NCI-H2107 treated with DMSO at 0.1 percent for 48 hours (cell line): ENCODE measurements at regions not wholly inside any gene's neighbourhood (a gene's known extent, or its start where the extent isn't known, plus 50 kb on each side); places are given as distances from the start of the nearest gene placed in this dataset.
"Not testable (repeated sequence)": the region's sequence is repeated elsewhere in the genome, so short reads cannot be mapped to it uniquely, and the experiment has no call there.

Experiments
- DNase-seq: peaks from one replicate; lab custom pipeline; 2025; ENCODE audit not compliant: unreplicated experiment; lab: John Stamatoyannopoulos, UW

- DNase-seq: no peak
These were observed 800.6 kb upstream of the CDH6 start for GRCh38 chr5:30392897-30393296.

GRCh38 chr5:30390095-30390494 lies 803.4 kb upstream of the CDH6 start:
- DNase-seq: no peak

DNA sequence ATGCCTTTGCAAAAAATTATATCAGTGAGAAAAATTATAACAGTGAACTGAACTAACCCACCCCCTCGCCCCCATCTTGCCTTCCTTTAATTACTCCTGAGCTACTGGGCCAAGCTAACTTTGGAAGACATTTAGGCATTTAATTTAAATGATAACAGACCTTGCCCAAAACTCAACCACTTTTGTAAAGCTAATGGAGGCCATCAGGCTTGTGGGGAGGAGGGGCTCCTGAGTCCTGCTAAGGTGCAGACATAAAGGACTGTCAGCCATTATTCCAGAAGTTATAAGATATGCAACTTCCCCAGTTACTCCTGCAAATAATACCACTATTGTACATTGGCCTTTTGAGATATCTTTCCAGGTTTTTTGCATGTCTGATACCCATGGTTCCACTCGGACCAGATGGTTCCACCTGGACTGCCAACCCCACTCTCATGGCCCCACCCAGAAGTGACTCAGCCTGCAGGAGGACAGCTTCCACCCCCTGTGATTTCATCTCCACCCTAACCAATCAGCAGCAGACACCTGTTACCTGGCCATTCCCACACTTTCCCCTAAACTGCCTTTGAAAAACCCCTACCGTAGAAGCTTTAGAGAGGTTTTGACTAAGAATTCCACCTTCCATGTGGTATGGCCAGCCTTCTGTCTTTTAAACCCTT lies 805.4 kb upstream of the CDH6 start:
- DNase-seq: no peak

DNA sequence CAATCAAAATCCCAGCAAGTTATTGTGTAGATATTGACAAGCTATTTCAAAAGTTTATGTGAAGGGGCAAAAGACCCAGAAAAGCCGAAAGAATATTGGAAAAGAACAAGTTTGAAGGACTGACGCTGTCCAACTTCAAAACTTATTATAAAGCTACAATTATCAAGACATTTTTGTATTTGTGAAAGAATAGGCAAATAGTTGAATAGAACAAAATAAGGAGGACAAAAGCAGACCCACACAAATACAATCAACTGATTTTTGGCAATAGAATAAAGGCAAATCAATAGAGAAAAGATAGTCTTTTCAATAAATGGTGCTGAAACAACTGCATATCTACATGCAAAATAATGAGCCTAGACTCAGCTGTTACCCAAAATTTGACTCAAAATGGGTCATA lies 807.7 kb upstream of the CDH6 start:
- no peak for DNase-seq

DNA sequence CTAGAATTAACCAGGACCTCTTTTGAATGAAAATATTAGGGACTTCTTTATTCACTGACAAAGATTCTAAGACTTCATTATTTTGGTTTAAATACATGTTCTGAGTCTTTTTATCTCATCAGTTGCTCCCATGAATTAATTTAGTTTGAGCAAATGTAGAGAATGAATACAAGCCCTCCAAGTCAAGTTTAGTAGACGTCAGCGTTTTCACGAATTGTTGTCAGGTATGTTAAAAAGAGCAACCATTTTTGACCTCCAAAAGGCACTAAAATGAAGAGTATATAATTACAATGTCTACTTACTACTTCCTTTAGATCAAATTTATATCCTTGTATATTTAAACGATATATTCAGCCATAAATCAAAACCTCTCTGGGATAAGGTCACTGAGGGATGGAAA lies 809.3 kb upstream of the CDH6 start:
- DNase-seq: no peak

- DNase-seq: no peak
These were observed 813.3 kb upstream of the CDH6 start for GRCh38 chr5:30380228-30380627.

DNA sequence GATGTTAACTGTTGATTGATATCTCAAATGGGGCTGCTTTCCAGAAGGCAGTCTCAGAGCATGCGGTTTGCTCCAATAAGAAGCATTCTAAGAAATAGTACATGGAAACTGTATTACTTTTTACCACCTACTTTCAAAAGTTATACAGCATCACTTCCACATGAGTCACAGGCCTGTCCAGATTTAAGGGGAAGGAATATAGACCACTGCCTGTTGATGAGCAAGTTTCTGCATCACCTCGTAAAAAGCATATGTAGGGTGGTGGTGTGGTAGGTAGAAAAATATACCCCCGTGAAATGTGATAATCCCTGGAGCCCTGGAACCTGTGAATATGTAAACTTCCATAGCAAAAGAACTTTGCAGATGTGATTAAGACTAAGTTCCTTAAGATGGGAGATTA lies 816.6 kb upstream of the CDH6 start:
- no peak for DNase-seq

DNA sequence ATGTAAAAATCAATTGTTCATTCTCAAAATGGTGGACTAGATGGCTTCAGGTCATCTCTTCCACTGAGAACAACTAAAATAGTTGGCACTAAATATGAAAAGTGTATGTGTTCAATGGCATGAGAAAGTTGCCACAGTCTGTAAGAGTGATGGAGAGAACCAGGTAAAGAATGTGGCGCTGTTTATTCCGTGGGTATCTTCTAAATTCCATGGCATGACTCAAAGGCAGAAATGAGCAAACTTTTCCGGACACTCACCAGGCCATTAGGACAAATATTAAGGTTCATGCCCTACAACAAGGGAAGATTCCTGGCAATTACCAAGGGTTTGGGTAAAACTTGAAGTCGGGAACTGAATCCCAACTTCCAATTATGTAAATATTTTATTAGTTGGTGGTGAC lies 825.4 kb upstream of the CDH6 start:
- no peak for DNase-seq

DNA sequence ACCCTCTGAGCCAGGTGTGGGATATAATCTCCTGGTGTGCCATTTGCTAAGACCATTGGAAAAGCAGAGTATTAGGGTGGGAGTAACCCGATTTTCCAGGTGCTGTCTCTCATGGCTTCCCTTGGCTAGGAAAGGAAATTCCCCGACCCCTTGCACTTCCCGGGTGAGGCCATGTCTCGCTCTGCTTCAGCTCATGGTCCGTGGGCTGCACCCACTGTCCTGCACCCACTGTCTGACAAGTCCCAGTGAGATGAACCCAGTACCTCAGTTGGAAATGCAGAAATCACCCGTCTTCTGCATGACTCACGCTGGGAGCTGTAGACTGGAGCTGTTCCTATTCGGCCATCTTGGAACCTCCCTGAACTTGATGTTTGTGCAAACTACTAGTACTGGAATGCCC lies 828.5 kb upstream of the CDH6 start:
- DNase-seq: not testable (repeated sequence)

DNA sequence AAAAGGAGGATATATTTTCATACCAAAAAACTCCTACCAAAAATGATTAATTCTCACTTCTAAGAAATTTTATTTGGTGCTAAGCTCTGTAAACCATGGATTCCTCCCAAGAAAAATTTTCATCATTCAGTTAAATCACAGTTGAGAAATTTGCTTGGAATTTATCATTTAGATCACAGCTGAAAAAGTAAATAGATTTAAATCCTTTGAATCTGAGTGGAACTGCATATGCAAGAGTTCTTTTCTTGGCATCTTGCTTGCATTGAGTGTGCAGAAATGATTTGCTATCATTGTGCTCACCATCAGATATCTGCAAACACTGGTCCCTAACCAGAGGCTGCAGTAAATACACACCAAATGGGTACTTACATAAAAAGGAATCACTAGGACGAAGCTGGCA lies 836.1 kb upstream of the CDH6 start:
- no peak for DNase-seq

DNA sequence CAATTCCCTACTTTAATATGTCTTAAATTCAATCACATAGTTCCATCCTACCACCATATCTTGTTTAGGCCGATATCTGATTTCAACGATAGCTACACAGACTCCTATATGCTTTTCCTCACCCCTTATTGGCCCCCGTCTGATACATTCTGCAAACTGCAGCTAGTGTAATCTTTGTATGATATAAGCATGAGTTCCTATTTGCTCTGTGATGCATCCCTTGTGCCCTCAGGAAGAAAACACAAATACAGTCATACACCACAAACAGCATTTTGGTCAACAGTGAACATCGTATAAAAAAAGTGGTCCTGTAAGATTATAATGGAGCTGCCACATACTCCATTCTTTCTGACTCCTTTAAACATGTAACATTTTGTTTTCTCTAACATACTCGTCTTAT lies 837.8 kb upstream of the CDH6 start:
- no peak for DNase-seq

DNA sequence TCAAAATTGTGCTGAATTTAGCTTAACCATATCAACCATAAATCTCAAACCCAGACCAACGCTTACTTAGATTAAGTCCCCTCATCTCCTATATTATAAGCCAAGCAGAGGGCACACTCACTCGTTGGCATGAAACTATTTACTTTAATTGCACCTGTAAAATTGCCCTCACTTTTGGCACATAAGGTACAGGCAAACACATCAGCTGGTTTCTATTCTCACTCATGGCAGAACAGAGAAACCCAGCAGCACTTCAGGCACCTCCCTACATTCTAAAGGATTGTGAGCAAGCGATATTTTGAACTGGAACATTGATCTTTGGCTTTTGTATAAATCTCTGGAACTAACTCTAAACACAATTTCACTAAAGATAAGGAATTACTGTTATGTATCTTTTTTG lies 845.6 kb upstream of the CDH6 start:
- no peak for DNase-seq

DNA sequence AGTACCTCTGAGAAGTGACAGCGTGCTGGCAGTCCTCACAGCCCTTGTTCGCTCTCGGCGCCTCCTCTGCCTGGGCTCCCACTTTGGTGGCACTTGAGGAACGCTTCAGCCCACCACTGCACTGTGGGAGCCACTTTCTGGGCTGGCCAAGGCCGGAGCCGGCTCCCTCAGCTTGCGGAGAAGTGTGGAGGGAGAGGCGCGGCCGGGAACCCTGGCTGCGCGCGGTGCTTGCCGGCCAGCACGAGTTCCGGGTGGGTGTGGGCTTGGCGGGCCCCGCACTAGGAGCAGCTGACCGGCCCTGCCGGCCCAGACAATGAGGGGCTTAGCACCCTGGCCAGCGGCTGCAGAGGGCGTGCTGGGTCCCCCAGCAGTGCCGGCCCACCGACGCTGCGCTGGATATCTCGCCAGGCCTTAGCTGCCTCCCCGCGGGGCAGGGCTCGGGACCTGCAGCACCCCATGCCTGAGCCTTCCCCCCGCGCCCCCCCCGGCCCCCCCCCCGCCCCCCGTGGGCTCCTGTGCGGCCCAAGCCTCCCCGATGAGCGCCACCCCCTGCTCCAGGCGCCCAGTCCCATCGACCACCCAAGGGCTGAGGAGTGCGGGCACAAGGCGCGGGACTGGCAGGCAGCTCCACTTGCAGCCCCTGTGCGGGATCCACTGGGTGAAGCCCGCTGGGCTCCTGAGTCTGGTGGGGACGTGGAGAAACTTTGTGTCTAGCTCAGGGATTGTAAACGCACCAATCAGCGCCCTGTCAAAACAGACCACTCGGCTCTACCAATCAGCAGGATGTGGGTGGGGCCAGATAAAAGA lies 847.7 kb upstream of the CDH6 start:
- not testable (repeated sequence) for DNase-seq

DNA sequence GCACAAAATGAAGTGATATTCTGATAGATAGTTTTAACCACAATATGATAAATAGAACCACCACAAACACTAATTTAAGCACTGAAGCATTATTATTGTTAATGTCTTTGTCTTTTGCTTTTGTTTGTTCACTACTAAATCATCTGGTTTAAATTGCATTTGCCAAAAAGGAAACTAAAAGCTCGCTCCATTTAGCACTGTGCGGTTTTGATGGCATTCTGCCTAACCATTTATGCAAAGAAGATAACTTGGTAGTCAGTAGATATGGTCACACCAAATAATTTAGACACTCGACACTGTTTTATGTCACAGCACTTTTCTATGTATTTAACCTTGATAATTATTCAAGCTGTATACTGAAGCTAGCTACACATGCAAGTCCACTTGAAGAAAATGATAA lies 849.8 kb upstream of the CDH6 start:
- DNase-seq: no peak

DNA sequence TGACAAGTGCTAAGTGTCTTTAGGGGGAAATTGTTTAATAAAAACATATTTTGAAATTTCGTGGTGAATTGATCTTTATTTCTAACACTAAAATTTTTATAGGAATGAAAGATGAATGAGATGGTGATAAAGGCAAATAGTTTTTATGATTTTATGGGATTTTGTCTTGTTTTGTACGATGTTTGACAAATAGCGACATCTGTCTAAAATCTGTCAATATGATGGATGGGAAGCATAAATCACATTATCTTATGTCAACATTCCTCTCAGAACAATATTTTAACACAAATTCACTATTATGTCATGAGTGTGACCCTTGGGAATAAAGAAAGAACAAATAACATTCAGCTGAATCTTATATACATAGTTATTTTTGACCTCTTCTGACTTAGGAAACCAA lies 852.0 kb upstream of the CDH6 start:
- no peak for DNase-seq

DNA sequence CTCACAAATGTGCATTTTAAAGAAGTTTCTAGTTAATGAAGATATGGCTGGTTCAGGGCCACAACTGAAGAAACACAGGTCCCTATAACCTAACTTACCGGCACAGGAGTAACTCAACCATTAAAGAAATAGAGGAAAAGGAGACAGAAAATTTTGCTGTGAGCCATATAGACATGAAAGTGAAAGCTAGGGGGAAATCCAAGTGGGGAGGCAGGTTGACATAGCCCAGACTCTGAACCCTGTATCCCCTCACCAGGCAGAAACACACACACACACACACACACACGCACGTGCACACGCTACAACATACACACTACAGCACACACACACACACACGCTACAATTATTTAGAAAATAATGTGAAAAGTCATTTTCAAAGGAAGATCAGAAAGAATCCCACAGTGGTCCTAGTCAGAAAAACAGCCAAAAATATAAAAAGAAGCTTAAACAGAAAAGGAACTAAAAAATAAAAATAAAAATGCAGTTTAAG lies 856.4 kb upstream of the CDH6 start:
- DNase-seq: no peak

GRCh38 chr5:30331534-30331933 lies 862.0 kb upstream of the CDH6 start:
- no peak for DNase-seq

DNA sequence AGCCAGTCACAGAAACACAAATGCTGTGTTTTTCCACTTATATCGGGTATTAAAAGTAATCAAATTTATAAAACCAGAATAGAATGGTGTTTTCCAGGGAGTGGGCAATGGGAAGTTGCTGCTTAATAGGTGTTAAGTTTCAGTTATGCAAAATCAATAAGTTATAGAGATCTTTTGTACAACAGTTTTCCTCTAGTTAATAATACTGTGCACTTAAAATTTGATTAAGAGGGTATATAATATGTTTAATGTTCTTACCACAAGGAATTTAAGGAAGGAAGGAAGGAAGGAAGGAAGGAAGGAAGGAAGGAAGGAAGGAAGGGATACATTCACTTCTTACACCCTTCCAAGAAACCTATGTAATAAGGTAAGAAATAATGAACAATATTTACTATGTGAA lies 867.7 kb upstream of the CDH6 start:
- DNase-seq: no peak

GRCh38 chr5:30324083-30324482 lies 869.4 kb upstream of the CDH6 start:
- DNase-seq: no peak

GRCh38 chr5:30287890-30288289 lies 905.6 kb upstream of the CDH6 start:
- no peak for DNase-seq

DNA sequence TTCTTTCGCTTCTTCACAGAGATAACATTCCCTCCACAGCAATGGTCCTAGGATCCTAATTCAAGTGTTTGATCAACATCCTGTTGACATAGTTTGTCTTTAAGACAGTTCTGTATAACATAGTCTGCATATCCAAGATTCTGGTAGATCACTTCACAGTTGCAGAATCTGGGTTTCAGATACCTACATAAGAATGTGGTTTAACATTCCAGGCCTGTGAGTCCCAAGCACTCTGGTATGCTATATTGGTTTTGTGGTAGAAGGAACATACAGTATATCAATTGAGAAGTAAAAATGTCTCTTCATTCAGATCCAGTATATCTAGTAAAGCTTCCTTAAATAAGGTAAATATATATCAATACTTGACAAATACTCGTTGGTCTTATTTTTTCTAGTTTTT lies 914.2 kb upstream of the CDH6 start:
- DNase-seq: no peak

DNA sequence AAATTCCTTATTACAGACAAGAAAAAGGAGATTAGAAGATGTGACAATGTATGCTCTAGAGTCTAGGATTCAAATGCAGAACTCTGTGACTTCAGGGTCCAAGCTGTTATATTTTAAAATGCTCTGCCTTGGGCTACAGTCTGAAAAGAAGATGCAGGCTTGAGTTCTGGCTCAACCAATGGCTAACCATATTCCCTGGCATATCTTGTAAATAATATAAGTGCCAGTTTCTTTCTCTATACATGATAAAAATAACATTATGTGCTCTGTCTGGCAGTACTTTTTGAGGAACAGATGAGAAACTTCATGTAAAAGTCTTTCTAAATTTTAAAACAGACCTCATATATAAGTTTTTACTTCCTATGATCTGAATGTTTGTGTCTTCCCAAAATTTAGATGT lies 926.5 kb upstream of the CDH6 start:
- DNase-seq: no peak
